Sigmoid colon (tissue), 4 donors: ENCODE measurements at regions not wholly inside any gene's neighbourhood (a gene's known extent, or its start where the extent isn't known, plus 50 kb on each side); places are given as distances from the start of the nearest gene placed in this dataset.

ENCODE experiments used
- CTCF ChIP-seq, 4 experiments: fragments of 450-650 bp in 3 of 4; fragments of 200-600 bp in 1 of 4; IDR thresholded peaks; one replicate each; pipeline ENCODE4 v1.5.1; 2016 to 2019; ENCODE audit warnings: antibody characterized with exemption in 4 of 4, mild to moderate bottlenecking in 3 of 4, moderate library complexity in 2 of 4
- EP300 ChIP-seq, 4 donors: sonication (generic); formaldehyde crosslinking; IDR thresholded peaks; one replicate each; pipeline ENCODE4 v1.6.1; 2017; ENCODE audit warnings: antibody characterized with exemption in 4 of 4
- POLR2A ChIP-seq, 2 donors: fragments of 450-650 bp; IDR thresholded peaks; one replicate each; pipeline ENCODE4 v1.6.1; 2016; ENCODE audit warnings: antibody characterized with exemption in 2 of 2, mild to moderate bottlenecking in 2 of 2, moderate library complexity in 2 of 2
- POLR2AphosphoS5 ChIP-seq, 4 donors: sonication (generic); formaldehyde crosslinking; IDR thresholded peaks; one replicate each; pipeline ENCODE4 v1.6.1; 2017; ENCODE audit warnings: antibody characterized with exemption in 4 of 4

GRCh38 chr14:22482782-22483553 is 106.1 kb downstream of the DAD1 start:
- TF ChIP-seq CTCF (IDR thresholded peaks at IDR 0.05) = no peak
- TF ChIP-seq POLR2AphosphoS5 (IDR thresholded peaks at IDR 0.05) = no peak
- no peak for TF ChIP-seq POLR2A (IDR thresholded peaks at IDR 0.05)
- no peak for TF ChIP-seq EP300 (IDR thresholded peaks at IDR 0.05)
